NCI-H510A (cell line): ENCODE measurements at regions not wholly inside any gene's neighbourhood (a gene's known extent, or its start where the extent isn't known, plus 50 kb on each side); places are given as distances from the start of the nearest gene placed in this dataset.

Experiments
- DNase-seq: peaks from one replicate; lab custom pipeline; 2025; lab: John Stamatoyannopoulos, UW

DNA sequence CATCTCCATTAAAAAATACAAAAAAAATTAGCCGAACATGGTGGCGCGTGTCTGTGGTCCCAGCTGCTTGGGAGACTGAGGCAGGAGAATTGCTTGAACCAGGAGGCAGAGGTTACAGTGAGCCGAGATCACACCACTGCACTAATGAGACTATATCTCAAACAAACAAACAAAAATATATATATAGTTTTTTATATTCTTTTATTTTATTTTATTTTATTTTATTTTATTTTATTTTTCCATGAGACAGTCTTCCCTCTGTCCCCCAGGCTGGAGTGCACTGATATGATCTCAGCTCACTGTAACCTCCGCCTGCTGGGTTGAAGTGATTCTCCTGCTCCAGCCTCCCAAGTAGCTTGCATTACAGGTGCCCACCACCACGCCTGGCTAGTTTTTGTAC is 79.5 kb downstream of the IRF2BPL start:
- no peak for DNase-seq

DNA sequence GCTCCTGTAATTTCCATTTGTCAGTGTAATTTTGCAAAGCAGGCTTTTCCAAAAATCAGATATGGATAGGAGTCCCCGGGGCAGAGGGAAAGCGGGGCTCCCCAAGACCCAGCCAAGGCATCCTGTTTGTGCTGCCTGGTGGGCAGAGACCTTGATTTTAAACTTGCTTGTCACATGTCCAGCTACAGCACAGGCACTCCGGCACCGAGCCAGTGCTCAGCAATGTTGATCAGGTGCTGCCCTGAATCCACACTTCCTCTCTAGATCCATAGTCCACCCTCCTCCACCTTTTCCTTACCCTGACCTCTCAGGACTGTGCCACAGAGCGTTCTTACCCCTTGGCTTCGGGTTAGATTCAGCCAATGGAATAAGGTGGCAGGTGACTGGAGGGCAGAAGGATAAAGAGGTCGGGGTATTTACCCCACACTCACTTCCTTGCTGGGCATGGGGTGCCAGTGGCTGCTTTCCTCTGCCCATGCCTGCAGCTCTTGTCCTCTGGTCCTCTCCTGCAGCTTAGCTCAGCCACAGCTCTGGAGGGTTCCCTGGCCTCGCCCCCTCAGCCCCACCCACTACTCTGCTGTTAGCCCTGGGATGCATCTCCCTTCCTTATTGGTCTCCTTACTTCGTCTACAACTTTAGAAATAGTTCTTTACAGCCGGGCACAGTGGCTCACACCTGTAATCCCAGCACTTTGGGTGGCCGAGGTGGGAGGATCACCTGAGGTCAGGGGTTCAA is 80.1 kb downstream of the IRF2BPL start:
- no peak for DNase-seq

DNA sequence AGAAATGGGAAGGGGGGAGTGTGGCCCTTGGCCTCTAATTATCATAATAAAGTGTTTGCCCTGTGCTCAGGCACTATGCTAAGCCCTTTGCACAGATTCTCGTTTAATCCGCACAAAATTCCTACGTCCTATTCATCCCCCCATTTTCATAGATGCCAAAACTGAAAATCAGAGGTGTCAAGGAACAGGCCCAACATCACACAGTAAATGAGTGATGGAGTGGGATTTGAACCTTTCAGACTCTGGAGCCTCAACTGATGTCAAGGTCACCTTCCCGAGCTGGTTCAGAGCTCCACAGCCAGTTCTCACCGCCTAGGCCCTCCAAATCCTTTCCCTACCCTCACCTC is 80.7 kb downstream of the IRF2BPL start:
- DNase-seq: no peak

DNA sequence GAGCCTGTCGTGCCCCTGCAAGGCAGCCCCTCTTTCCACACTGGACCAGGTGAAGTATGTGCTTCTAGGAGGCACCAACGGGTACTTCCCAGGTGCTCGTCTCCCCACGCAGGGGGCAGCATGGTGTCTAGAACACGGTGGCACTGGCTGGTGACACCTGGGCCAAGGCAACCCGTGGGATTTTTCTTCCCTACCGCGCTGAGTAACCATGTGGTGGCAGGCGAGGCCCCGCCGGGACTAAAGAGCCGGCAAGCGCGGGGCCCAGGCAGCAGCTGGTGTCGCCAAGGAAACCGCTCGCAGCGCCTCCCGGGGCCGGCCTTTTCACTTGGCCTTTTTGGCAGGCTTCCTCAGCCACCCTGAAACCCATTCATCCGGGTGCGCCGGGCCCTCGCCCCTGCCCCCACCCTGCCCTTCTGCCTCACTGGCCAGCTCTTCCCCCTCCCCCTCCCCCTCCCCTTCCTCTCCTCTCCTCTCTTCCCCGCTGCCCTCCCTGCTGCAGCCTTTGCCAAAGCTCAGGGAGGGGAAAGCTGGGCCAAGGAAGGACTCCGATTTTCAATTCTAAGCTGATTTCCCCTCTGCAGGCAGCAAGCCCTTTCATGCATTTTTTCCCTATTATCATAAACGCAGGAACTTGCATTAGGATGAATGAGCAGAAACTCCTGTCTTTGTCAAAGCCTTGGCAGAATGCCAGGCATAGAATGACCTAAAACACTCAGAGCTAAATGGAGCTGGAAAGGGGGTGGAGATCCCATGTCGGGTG is 81.2 kb downstream of the IRF2BPL start:
- DNase-seq: peak; percentile 95

DNA sequence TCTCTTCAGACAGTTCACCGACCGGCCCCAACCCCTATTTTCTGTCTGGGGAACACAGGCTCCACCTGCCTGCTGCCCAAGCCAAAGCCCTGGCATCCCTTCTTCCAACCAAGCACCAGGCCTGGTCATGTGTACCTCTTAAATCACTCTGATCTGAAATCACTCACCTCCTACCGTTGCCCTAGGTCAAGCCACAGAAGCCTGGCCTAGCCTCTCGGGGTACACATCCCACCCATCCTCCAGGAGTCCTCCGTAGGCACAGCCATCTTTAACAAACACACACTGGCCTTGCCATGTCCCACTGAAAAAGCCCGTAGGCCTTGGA is 81.8 kb downstream of the IRF2BPL start:
- no peak for DNase-seq

DNA sequence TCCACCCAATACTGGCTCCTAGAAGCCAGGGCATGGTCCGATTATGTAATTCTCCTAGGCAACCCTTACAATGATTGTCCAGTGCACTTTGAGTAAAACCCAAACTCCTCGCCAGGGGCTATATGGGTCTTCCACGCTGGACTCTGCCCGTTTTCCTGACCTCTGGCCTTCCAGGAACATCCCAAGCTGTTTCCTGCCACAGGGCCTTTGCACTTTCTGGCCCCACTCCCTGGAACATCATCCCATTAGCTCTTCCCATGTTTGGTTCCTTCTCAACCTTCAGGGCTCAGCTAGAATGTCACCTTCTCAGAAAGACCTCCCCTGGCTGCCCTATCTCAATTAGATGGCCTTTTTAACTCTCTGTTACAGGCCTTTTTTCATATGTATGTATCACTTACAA is 85.4 kb downstream of the IRF2BPL start:
- no peak for DNase-seq

DNA sequence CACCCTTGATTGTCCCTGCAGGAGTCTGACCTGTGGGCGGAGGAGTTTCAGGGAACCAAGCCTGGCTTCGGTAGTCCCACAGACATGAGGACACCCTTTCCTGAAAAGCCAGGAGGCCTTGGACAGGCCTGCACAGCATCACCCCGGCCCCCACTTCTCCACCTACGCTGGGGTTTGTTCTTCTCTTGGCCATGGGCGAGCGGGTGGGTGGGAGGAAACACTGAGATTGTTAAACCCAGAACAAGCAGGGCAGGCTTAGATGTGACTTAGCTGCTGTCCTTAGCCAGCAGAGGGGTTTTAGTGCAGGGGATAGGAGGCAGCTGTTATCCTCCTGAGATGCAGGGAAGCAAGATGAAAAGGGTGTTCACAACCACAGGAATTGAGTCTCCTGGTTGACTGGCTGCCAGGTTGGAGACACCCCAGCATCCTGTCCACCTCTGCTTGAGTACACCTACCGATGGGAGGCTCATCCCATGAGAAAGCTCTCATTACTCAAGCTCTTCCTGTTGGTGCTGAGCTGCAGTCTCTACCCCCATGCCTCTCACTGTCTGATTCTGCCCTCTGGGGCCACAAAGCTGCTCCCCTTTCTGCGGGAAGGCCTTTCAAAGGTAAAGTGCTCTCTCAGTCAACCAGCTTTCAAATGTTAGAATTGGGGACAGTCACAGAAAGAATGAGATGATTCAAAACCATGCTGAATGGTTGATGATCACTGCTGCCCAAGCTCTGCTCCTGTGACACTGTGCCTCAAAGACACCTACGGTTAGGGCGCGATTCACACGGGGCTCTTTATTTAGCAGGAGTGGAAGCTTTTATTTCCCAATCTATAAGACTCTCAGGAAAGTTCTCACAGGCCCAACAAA is 86.3 kb downstream of the IRF2BPL start:
- no peak for DNase-seq

DNA sequence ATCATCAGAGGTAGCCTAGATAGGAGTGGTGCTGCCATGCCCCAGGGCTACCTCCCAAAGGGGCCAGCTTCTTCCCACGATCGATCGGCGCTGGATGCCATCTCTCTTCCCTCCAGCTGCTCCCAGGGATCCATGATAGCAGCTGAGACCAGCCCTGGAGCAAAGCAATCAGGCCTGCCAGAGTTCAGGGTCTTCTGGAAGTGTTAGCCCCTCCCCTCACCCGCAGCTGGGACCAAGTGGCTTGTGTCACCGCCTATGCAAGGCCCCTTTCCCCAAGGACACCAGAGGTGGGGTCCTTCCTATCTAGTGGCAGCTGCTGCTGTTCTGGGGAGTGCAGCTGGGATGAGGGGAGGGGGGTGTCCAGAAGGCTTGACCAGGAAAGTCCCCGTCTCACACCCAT is 87.0 kb downstream of the IRF2BPL start:
- no peak for DNase-seq

DNA sequence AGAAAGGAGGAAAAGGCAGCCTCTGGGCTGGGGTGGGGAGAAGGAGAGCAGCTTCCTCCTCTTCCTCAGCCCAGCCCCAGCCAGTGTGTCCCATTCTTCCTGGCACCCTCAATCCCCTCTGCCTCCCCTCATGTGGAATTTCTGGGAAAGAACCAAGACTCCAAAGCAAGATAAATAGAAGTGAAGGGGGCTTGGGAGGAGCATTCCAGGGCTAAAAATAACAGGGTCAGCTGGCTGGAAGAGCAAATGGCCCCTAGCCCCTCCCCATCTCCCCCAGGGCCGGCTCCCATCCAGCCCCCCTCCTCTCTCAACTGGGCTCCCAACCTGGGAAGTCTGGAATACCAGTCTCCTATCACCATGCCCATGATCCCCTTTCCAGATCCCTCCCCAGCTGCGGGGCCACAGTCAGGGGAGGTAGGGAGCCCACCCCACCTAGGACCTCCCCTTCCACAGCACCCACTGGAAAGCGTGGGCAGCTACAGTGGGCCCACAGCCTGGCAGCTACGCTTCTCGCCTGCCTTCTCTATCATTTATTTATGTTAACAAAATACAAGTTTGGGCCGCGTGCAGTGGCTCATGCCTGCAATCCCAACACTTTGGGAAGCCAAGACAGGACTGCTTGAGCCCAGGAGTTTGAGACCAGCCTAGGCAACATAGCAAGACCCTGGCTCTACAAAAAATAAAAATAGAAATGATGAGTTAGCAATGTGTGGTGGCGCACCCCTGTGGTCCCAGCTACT is 88.3 kb downstream of the IRF2BPL start:
- no peak for DNase-seq

DNA sequence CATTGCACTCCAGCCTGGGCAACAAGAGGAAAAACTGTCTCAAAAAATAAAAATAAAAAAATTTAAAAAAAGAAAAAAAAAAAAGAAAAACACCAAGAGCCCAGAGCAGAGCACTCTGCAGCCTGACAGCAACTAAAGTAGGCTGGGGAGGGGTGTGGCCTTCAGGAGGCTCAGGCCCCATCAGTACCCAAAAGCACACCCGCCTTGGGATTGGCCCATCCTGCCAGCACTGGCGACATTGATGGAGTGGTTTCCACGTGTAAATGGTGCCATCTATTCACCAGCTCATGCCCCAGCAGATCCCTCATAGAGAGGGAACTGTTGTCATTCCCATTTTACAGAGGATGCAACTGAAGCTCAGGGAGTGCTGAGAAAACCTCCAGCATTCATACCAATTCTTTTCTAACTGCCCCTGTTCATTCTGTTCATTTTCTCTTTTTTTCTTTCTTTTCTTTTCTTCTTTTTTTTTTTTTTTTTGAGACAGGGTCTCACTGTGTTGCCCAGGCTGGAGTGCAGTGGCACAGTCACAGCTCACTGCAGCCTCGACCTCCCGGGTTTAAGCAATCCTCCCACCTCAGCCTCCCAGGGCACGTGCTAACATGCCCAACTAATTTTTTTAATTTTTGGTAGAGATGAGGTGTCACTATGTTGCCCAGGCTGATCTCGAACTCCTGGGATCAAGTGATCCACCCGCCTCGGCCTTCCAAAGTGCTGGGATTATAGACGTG is 89.3 kb downstream of the IRF2BPL start:
- DNase-seq: no peak

DNA sequence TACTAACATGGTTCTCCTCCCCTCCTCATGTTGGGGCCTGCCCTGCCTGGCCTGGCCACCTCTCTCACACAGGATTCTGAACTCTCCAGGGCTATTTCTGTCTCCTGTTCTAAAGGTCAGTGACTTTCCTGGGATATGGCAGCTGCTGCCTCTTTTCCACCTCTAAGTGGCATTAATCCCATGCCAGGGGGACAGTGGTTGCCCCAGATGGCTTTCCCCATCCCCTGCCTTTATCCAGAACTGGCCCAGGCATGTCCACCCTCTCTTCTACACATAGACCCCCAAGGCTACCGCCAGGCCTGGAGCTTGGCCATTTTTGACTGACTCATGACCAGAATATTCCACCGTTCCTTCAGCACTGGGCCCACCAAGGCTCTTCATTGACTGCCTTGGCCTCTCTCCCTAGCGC is 90.4 kb downstream of the IRF2BPL start:
- DNase-seq: no peak

DNA sequence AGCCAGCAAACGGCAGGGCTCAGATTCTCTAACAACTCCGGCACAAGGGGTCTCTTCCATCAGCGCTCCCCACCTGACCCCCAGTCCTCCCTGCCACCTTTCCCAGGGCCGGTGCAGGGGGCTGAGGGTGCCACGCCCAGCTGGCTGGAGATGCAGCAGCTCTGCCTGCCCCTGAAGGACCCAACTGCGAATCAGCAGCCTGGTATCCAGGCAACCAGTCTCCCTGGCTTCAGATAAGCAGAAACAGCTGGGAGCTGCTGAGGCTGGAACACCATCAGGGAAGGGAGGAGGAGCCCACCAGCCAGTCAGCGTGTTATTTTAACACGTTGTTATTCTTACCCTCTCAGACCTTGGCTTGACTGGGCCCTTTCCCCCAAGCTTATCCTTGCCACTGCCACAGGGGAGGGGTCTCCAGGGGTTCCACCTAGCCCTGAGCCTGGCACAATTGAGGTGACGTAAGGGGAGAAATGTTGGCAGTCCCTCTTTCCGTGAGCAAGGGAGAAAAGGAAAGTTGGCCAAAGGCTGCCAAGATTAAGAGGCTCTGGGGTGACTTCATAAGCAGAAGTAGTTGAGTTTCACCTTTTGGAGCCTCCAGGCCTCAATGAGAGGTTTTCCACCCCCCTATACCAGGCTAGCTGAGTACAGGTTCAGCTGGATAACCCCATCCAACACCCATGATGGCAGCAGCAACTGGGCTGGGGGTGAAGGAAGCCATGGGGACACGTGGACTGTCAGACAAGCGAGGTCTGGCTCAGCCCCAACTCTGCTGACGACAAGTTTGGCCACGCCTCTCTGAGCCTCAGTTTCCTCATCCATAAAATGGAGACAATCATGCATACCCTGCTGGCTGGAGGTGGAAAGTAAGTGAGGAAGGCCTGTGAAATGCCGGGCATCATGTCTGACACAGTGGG is 91.1 kb downstream of the IRF2BPL start:
- peak; percentile 79 for DNase-seq

DNA sequence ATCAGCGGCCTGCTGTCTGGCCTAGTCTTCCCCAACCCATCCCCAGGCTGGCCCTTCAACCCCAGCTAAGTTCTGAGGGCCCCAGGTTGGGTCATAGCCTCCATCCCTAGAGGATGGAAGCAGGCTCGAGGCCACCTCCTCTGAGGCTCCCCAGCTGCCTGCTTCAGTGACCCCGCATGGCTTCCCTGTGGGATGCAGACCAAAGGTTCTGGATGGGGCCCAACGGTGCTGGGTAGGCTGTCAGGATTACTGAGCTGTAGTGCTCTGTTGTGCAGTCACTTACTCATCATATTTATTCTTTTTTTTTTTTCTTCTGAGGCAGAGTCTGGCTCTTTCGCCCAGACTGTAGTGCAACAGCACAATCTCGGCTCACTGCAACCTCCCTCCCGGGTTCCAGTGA is 92.0 kb downstream of the IRF2BPL start:
- no peak for DNase-seq

DNA sequence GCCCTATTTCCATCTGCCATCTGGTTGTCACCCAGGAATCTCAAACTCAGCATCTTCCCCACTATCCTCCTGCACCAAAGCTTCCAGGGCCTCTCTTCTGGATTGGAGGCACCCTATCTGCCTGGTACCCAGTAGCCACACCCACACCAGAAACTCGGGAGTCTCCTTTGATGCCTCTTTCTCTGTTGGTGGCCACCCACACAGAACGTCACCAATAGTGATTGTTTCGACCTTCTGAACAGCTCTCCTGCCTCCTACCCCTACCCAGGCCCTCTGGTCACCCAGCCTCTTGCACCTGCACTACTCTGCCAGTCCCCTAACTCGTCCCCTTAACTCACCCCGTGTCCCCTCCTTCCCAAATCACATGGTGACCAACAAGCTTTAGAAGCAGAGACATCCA is 95.0 kb downstream of the IRF2BPL start:
- DNase-seq: no peak

DNA sequence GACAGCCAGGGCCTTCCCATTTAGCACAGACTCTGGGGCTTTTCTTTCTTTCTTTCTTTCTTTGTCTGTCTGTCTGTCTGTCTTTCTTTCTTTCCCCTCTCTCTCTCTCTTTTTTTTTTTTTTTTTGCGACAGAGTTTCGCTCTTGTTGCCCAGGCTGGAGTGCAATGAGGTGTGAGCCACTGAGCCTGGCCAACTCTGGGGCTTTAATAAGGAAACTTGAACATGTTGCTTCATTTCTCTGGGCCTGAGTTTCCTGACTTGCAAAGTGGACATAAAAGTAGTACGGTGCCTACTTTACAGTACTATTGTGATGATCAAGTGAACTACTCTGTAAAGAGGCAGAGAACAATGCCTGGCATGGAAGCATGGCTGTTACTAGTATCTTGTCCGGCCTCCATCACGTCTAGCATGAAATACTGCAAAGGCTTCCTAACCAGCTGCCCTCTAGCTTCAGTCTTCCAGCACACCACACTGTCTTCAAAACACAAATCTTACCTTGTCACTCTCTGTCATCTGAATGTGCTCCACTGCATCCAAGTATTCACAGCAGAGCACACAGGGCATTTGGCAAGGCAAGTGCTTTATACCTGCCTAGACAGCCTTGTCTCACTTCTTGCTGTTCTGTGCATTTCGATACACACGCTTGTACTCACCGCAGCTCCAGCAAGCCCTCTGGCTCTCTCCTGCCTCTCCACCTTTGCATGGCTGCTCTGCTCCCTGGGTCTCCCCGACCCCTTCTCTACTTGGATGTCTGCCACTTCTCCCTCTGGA is 96.7 kb downstream of the IRF2BPL start:
- no peak for DNase-seq

DNA sequence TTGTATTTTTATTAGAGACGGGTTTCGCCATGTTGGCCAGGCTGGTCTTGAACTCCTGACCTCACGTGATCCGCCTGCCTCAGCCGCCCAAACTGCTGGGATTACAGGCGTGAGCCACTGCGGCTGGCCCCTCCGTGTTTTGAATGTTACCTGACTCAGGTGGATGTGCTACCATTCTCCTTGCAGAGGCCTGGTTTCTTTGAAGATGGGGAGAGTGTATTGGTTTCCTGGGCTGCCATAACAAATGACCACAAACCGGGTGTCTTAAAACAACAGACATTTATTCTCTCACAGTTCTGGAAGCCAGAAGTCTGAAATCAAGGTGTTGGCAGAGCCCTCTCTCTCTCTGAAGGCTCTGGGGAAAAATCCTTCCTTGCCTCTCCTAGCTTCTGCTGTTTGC is 98.0 kb downstream of the IRF2BPL start:
- no peak for DNase-seq

DNA sequence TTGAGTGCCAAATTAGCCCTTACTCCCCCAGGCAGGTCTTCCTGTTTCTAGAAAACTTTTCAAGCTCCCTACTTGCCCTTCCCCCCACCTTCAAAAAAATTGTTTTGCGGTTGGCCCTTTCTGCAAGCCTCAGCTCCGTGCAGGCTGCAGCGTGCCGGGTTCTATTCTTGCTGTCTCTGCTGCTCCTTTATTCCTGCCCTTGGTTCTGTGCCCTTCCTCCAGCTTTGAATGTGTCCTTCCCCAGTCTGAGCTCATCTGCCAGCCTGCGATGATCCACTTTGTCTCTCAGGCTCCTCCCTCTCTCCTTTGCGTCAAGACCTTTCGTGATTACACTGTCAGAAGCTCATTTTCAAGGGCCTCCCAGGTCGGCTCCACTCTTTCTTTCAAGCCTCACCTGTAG is 98.6 kb downstream of the IRF2BPL start:
- DNase-seq: peak; percentile 57

DNA sequence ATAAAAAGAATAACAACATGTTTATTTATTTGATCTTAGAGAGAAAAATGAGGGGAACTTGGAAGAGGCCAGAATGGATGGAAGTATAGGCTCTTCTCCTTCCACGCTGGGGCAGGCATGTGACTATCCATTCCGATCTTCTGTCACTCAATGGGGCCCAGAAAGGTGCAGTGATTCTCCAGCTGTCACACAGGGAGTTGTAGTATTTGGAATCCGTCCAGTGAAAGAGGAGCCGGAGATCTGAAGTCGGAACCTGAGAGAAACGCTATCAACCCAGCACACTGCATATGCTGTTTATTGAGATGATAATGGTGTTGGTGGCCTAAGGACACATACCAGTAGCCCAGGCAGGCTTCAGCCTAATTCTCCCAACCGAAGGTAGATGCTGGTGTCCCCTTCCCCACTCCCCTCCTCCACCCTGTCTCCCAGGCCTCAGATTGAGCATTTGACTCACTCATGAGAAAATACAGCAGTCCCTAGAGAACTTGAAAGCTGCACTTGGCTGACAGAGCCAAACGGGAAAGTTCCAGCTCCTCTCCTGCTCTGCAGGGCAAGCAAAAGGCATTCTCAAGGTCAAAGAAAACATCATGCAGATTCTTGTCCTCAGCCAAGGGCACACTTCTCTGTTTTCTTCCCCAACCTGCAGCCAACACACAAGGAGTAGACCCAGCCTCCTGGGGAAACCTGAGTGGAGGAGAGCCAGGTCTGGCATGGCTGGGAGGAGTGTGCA is 100.4 kb downstream of the IRF2BPL start:
- DNase-seq: no peak
